Mesodermal cell (in vitro differentiated cells): ENCODE measurements at regions not wholly inside any gene's neighbourhood (a gene's known extent, or its start where the extent isn't known, plus 50 kb on each side); places are given as distances from the start of the nearest gene placed in this dataset.

Experiments used
- H3K27ac ChIP-seq: 2 replicates; pipeline ENCODE4 v1.7.0; 2013; ENCODE audit warnings: mild to moderate bottlenecking, low read depth, low read length, moderate library complexity; ENCODE audit not compliant: severe bottlenecking
- H3K36me3 ChIP-seq: 2 replicates; pipeline ENCODE4 v1.7.1; 2013; ENCODE audit warnings: mild to moderate bottlenecking, low read length, moderate library complexity; ENCODE audit not compliant: control insufficient read depth, insufficient read depth
- H3K4me1 ChIP-seq: one replicate; pipeline ENCODE4 v1.7.1; 2013; ENCODE audit warnings: mild to moderate bottlenecking, low read length; ENCODE audit not compliant: insufficient read depth, control insufficient read depth, poor library complexity, severe bottlenecking
- H3K4me3 ChIP-seq: 2 replicates; pipeline ENCODE4 v1.7.0; 2013; ENCODE audit warnings: low read length, control low read depth, mild to moderate bottlenecking; ENCODE audit not compliant: insufficient read depth, poor library complexity, severe bottlenecking; ENCODE audit errors: extremely low read depth
- H3K9me3 ChIP-seq: 2 replicates; pipeline ENCODE4 v1.7.1; 2013; ENCODE audit warnings: mild to moderate bottlenecking, low read length, moderate library complexity; ENCODE audit not compliant: control insufficient read depth
- WGBS, 2 experiments: methylation state at CpG; one replicate each; pipeline ENCODE4 v1.1.5; 2013; ENCODE audit warnings: missing lambda C conversion rate in 2 of 2; ENCODE audit not compliant: insufficient coverage in 2 of 2; 5-methylcytosine and 5-hydroxymethylcytosine counted together

DNA sequence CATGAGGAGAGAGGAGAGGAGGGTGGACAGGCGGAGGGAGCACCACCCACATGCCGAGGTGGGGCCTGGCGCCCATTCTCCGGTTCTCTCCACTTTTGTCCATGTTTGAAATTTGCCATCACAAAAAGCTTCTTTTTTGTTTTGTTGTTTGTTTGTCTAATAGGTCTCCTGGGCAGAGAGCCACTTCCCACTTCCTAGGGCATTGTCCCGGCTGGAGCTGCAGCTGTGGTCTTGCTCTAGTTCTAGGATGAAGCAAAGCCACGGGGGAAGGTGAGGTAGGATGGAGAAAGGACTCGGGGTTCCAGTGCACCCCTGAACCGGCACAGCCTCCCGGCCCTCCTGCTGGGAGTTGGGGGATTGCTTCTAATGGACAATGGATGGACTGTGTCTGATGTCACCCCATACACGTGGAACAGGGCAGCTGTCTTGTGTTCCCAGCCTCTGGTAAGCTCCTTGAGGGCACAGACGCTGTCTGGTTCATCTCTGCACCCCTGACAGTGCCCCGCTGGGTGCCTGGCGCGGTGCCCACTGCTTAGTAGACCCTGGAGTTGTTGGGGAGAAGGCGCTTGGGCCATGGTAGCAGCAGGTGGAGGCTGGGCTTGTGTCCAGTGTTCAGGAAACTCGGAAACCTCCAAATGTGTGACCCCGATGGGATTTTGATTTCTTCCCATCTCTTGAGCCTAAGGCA is 278.4 kb downstream of the NDUFA10 start:
- H3K27ac ChIP-seq, result no peak overlapping the region
- 82 to 96% methylated on average over 10 to 11 of the region's 17 CpGs for WGBS, 2 experiments
- H3K9me3 ChIP-seq, result no peaks in the 10 kb centered on the region
- H3K4me1 ChIP-seq, result peaks cover 3% of the 10 kb centered on the region
- H3K4me3 ChIP-seq, result no peak overlapping the region
- no peaks in the 10 kb centered on the region for H3K36me3 ChIP-seq

DNA sequence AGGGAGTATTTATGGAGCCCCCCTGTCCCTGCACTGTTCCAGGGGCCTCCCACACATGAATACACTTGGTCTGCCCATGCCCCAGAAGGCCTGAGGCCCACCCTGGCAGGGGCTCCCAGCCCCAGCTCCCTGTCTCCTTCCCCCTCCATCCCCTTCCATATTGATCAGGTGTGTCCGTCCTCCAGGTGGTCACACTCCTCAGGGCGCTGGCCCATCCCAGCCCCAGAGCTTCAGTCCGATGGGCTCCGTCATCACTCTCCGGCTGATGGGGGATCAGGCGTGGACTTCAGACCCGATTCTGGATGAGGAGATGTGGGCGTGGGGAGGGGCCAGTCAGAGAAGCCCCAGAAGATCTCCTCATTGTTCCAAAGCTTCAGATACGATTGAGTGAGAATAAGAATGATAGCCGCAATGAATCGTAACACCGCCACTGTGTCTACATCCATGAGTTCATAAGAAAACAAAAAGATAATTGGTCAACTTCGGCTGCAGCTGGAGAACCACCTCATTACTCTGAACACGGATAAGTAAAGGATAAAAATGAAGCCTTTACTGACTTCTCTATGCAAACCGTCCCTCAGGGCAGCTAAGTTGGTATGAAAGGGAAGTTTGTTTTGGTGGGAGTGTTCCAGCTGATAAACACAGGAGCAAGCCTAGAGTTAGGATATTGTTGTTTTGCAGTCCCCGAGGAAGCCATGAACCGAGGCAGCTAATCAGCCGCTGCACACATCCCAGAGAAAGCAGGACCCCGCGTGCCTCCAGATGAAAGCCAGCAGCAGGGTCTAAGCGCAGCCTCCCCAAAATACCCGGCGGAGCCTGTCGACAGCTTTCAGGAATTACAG is 279.5 kb downstream of the NDUFA10 start:
- Histone ChIP-seq H3K9me3 (no peaks in the 10 kb centered on the region), H3K4me3 (no peak overlapping the region), H3K27ac (no peak overlapping the region), H3K4me1 (no peaks in the 10 kb centered on the region), H3K36me3 (no peaks in the 10 kb centered on the region)
- WGBS, 2 experiments, result 85 to 86% methylated on average over 17 of the region's 24 CpGs

DNA sequence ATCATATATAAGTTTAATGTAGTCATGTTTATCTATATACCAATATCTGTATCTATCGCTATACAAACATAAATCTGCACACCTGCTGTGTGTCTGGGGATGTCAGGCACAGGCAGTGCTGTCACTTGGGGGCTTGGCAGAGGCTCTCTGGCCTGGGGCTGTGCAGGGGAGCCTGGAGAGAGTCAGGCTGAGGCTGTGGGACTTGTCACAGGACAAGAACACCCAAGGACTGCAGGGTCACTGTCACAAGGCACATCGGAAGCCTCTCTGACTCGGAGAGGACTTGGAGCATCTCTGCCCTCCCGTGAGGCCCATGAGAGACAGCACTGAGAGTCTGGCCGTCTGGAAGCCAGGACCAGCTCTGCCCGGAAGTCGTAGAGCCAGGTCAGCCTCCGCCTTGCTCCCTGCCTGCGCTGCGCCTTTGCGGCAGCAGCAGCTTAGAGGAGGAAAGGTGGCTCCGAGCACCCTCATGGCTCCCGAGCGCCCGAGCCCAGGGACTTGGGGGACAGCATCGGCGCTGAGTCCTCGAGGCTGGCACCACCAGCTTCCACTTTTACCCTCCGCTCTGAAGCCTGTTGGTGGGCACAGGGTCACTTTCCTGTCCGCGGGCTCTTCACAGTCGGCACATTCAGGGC is 280.3 kb downstream of the NDUFA10 start:
- no peak overlapping the region for H3K4me3 ChIP-seq
- WGBS, 2 experiments, result 91 to 96% methylated on average over 15 to 21 of the region's 22 CpGs
- H3K9me3 ChIP-seq, result no peaks in the 10 kb centered on the region
- H3K27ac ChIP-seq, result no peak overlapping the region
- no peaks in the 10 kb centered on the region for H3K4me1 ChIP-seq
- H3K36me3 ChIP-seq, result no peaks in the 10 kb centered on the region

DNA sequence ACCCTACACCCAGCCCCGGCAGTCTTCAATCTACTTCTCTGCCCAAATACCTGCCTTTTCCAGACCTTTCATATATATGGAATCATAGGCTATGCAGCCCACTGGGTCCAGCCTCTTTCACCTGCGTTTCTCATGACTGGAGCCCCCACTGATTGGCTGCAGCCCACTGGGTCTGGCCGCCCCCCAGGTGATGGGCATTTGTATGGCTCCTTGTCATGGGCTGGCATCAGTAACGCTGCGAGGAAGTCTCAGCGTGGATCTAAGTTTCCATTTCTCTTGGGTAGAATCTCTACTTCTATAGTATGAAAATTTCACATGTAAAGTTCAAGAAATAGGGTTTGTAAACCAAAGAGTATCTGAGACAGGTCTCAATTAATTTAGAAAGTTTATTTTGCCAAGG is 281.9 kb downstream of the NDUFA10 start:
- 90 to 92% methylated on average over 2 to 3 of the region's 6 CpGs for WGBS, 2 experiments
- H3K4me1 ChIP-seq, result no peaks in the 10 kb centered on the region

DNA sequence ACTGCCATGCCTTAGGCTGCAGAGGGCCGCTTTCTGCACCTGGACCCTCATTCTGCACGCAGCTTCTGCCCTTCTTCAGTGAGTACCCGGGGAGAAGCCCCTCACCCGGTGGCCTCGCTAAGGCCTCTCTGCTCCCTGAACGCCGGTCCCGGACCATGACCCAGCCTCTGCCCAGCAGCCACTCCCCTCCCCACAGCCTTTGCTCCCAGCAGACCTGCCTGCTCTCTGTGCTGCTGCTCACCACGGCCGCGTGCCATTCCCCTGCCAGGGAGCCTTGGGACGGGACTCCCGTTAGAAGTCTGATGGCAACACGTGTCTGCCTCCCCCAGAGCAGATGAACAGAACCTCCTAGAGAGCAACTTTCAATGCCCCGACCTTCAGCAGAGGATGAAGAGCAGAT is 282.8 kb downstream of the NDUFA10 start:
- 78 to 91% methylated on average over 14 to 15 of the region's 15 CpGs for WGBS, 2 experiments
- no peaks in the 10 kb centered on the region for H3K36me3 ChIP-seq
- H3K4me1 ChIP-seq, result no peaks in the 10 kb centered on the region
- H3K9me3 ChIP-seq, result no peaks in the 10 kb centered on the region
- no peak overlapping the region for H3K27ac ChIP-seq
- H3K4me3 ChIP-seq, result no peak overlapping the region

More for the DNA sequence above, 281.9 kb downstream of the NDUFA10 start:
- Histone ChIP-seq H3K36me3 (no peaks in the 10 kb centered on the region), H3K9me3 (no peaks in the 10 kb centered on the region), H3K27ac (no peak overlapping the region), H3K4me3 (no peak overlapping the region)

DNA sequence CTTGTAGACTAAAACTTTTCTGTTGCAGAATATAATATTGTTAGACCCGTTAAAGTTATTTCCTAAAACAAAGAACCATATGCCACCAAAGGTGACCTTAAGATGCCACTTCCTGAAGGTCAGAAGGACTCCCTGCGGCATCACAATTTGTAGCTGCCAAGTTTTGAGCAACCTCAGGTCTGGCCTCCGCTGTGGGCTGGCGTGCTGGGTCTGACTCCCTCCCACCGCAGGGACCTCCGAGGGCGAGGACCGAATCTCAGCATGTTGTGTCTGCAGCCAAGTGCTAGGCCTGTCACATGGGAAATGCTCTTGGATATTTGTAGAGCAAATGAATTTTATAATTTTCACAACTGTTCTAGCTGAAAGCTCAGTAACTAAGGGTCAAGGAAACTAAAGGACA is 285.9 kb downstream of the NDUFA10 start:
- Histone ChIP-seq H3K4me1 (peaks cover 5% of the 10 kb centered on the region), H3K27ac (no peak overlapping the region), H3K9me3 (no peaks in the 10 kb centered on the region), H3K36me3 (no peaks in the 10 kb centered on the region), H3K4me3 (no peak overlapping the region)
- WGBS, 2 experiments, result 74 to 92% methylated on average over 2 to 6 of the region's 8 CpGs

DNA sequence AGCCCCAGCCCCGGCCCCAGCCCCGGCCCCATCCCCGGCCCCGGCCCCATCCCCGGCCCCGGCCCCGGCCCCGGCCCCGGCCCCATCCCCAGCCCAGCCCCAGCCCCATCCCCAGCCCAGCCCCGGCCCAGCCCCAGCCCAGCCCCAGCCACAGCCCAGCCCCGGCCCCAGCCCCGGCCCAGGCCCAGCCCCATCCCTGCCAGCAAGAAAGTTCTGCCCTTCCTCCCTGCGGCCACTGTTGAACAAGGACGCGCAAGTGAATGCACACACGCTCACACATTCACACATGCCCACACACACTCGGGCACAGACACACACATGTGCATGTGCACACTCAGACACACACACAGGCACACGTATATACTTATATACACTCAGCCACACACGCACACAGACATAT is 287.0 kb downstream of the NDUFA10 start:
- H3K36me3 ChIP-seq, result no peaks in the 10 kb centered on the region
- 88 to 90% methylated on average over 6 to 9 of the region's 19 CpGs for WGBS, 2 experiments
- H3K27ac ChIP-seq, result no peak overlapping the region
- no peaks in the 10 kb centered on the region for H3K9me3 ChIP-seq
- no peak overlapping the region for H3K4me3 ChIP-seq
- H3K4me1 ChIP-seq, result peaks cover 5% of the 10 kb centered on the region

DNA sequence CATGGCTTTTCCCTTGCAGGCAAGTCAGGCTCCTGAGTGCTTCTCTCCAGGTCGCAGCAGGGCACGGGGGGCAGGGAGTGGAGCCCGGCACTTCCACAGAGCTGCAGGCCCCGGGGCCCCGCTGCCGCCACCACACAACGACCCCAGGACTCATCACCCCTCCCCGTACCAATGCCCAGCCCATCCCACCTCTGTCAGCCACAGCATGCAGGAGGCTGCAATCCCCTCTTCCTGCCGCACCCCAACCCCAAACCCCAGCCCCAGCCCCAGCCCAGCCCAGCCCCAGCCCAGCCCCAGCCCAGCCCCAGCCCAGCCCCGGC is 288.0 kb downstream of the NDUFA10 start:
- Histone ChIP-seq H3K4me1 (peaks cover 5% of the 10 kb centered on the region), H3K36me3 (no peaks in the 10 kb centered on the region), H3K9me3 (no peaks in the 10 kb centered on the region), H3K27ac (no peak overlapping the region), H3K4me3 (no peak overlapping the region)
- WGBS, 2 experiments, result 95 to 98% methylated on average over 6 of the region's 10 CpGs

DNA sequence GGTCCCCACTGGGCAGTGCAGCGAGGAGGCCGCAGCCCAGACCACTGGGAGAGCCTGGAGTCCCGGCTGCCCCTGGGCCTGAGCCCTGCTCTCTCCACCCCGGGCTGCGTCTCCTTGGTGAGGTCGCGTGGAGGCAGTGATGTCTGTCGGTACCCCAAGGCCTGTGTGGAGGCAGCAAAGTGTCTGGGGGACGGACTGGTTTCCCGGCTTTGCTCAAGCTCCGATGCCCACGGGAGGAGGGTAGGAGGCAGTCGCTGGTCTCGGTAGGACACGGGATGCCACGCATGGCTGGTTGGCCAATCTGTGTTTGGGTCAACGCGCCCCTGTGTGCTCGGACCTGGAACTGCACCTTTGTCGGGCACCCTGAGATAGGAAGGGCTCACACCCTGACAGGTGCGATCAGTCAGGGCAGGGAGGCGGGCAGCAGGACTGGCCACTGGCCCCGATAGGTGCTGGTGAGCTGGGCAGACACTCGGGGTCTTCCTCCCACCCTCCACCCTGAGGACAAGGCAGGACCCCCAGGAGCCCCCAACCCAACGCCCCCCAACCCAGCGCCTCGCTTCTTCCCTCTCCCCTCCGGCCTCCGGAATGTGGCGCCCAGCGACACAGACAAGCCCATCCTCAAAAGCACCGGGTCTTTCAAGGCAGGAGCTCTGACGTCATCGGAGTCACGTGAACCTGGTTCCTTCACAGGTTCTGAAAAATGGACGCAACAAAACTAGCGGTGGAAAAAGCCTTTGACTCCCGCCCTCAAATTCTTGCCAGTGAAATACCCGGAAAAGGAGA is 288.6 kb downstream of the NDUFA10 start:
- WGBS, 2 experiments, result 94% methylated on average over 30 to 34 of the region's 39 CpGs
- H3K9me3 ChIP-seq, result no peaks in the 10 kb centered on the region
- no peaks in the 10 kb centered on the region for H3K36me3 ChIP-seq
- H3K27ac ChIP-seq, result no peak overlapping the region
- peaks cover 5% of the 10 kb centered on the region for H3K4me1 ChIP-seq
- H3K4me3 ChIP-seq, result no peak overlapping the region

DNA sequence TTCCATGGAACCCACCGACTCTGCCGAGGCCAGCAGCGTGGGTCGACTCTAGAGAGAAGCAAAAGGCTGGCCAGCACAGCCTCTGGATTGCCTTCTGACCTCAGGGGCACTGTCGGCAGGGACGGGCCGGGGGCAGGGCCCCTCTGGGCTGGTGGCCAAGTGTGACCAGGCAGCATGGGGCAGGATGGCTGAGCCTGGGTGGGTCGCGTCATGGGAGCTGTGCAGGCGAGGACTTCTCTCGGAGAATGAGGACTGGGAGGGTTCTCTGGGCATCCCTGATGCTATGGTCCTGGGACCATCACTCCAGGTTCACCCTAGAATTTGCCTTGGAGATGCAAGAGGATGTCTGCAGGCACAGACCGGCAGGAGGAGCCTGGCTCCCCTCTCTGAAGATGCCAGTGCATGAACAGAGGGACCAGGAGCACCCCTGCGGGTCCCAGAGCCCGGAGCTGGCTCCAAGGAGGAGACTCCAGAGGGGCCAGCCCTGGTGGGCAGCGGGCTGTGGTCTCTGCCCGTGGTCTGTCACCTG is 289.2 kb downstream of the NDUFA10 start:
- 83 to 91% methylated on average over 14 to 16 of the region's 16 CpGs for WGBS, 2 experiments

More for the DNA sequence above, 289.2 kb downstream of the NDUFA10 start:
- H3K27ac ChIP-seq, result no peak overlapping the region
- H3K4me1 ChIP-seq, result peaks cover 5% of the 10 kb centered on the region
- no peak overlapping the region for H3K4me3 ChIP-seq
- H3K9me3 ChIP-seq, result no peaks in the 10 kb centered on the region
- no peaks in the 10 kb centered on the region for H3K36me3 ChIP-seq
